Cardiac fibroblast (primary cell): ENCODE measurements at regions not wholly inside any gene's neighbourhood (a gene's known extent, or its start where the extent isn't known, plus 50 kb on each side); places are given as distances from the start of the nearest gene placed in this dataset.
A peak's percentile ranks its signal among the peaks of the same experiment; 100 is the strongest.
"Not testable (repeated sequence)": the region's sequence is repeated elsewhere in the genome, so short reads cannot be mapped to it uniquely, and the experiment has no call there.

Experiments
- DNase-seq, 2 donors: peaks; one replicate each; pipeline versions ENCODE4 v3.0.0 to v3.0.0-alpha.2; 2010; ENCODE audit warnings: low read depth in 2 of 2
- H3K4me3 ChIP-seq, 2 donors: replicated peaks in 1 of 2; 1 replicate in 1 of 2; 2 replicates in 1 of 2; pipeline ENCODE4 v1.5.1; 2011; ENCODE audit warnings: low read depth in 2 of 2, low read length in 2 of 2, mild to moderate bottlenecking in 2 of 2, moderate library complexity in 1 of 2
- TF ChIP-seq, protein P1 (sequence below): IDR thresholded peaks from one replicate; pipeline ENCODE4 v1.5.1; 2011; ENCODE audit warnings: low read depth, mild to moderate bottlenecking, low read length, inconsistent platforms

DNA sequence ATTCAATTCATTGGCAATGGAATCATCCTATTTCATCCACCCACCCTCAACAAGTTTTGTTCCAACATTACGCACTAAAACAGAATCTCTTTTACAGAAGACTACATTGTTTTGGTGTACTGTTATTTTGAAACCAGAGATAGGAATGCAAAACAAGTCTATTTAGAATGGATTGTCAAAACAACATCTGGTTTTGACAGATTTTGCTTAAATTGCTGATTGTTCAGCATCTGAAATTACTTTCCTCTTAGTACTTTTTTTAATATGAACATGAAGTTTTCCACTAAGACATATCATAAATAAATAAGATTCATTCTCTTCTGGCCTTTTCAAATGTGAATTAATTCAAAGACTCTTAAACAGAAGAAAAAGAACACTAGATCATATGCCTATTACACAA, 323.9 kb upstream of the TFPI start:
- DNase-seq = no peak
- TF ChIP-seq, protein P1, sequence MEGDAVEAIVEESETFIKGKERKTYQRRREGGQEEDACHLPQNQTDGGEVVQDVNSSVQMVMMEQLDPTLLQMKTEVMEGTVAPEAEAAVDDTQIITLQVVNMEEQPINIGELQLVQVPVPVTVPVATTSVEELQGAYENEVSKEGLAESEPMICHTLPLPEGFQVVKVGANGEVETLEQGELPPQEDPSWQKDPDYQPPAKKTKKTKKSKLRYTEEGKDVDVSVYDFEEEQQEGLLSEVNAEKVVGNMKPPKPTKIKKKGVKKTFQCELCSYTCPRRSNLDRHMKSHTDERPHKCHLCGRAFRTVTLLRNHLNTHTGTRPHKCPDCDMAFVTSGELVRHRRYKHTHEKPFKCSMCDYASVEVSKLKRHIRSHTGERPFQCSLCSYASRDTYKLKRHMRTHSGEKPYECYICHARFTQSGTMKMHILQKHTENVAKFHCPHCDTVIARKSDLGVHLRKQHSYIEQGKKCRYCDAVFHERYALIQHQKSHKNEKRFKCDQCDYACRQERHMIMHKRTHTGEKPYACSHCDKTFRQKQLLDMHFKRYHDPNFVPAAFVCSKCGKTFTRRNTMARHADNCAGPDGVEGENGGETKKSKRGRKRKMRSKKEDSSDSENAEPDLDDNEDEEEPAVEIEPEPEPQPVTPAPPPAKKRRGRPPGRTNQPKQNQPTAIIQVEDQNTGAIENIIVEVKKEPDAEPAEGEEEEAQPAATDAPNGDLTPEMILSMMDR = no peak
- no peak overlapping the region for H3K4me3 ChIP-seq

DNA sequence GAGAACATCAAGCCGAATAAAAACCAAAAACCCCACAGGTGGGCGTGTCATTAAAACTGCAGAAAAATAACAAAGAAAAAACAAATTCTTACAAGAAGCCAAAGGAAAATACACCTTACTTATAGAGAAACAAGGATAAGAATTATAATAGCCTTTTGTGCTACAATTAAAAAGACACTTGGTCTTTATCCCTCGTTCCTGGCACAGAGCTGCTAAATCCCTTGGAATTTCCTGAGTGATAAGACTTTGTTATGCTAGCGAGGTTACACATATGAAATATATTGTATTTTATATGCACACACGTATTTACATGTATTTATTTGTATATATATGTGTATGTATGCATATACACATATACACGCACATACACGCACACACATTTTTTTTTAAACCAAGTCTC, 325.3 kb upstream of the TFPI start:
- TF ChIP-seq, protein P1 = no peak
- DNase-seq = peak in 1 of 2 donors; percentile 7
- no peak overlapping the region for H3K4me3 ChIP-seq

DNA sequence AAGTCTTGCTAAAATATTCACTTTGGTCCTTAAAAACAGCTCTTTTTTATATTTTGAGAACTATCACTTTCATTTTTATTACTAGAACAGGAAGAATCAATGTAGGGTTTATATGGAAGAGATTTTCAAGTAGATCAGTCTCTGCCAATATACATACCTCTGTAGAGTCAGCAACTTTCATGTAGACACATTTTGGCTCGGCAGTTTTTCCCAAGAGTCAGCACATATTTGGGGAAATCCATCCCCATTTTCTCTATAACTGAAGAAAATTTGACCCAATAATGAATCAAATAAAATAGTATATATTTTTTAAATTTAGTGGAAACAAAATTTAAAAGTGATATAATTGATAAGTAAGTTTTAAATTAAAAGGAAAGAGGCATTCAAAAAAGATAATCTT, 329.8 kb upstream of the TFPI start:
- no peak overlapping the region for H3K4me3 ChIP-seq
- TF ChIP-seq, protein P1 = no peak
- DNase-seq = no peak

DNA sequence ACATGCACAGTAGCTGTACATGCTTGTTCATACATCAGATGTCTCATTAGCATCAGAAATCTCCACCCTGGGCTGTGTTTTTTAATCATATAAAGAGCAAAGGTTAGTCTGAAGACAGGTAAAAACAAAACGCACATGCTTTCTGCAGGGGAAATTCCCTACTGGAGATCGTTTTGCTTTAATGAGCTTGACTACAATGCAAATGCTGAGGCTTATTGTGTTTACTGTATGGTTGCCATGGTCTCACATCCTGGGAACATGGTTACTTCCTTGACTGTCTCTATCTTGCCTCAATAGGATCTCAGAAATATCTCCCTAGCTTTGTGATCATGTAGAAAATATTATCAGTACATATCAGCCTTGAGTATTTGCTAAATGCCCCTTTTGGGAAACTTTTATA, 336.5 kb upstream of the TFPI start:
- H3K4me3 ChIP-seq = no peak overlapping the region
- TF ChIP-seq, protein P1 = no peak
- DNase-seq = no peak

DNA sequence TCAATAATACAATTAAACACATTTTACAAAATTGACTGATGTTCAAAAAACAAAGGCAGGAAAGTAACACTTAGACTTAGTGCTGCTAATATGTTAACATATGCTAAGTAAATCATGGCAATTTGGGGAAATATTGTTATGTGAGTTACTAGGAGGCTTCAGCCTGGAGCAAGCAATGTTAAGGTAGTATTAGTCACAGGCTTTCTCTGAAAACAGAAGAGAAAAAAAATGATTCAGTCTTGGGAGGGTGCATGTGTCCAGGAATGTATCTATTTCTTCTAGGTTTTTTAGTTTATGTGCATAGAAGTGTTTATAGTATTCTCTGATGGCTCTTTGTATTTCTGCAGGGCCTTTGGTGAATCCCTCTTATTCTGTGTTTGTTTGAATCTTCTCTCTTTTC, 345.8 kb upstream of the TFPI start:
- TF ChIP-seq, protein P1 = no peak
- peak in 1 of 2 donors; percentile 30 for DNase-seq
- H3K4me3 ChIP-seq = no peak overlapping the region

DNA sequence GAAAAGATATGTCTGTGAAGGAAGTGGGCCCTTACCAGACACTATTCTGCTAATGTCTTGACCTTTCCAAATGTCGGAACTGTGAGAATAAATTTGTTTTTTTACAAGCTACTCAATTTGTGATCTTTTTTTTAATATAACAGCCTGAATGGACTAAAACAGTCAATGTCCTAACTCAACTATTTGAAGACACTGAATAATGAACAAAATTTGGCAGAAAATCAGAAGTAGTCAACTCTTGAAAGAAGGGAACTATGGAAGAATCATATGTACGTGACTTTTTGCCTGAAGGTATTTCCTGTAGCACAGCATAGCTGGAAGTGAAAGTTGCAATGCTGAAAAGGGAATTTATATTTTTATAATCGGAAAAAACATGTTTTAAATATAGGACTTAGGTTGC, 351.8 kb upstream of the TFPI start:
- DNase-seq = no peak
- no peak overlapping the region for H3K4me3 ChIP-seq
- TF ChIP-seq, protein P1 = no peak

DNA sequence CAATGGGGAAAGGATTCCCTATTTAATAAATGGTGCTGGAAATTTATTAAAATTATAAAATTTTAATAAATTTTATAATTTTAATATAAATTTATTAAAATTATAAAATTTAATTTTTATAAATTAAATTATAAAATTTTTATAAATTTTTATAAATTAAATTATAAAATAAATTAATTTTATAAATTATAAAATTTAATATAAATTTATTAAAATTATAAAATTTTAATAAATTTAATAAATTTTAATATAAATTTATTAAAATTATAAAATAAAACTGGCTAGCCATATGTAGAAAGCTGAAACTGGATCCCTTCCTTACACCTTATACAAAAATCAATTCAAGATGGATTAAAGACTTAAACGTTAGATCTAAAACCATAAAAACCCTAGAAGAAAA, 356.7 kb upstream of the TFPI start:
- not testable (repeated sequence) for H3K4me3 ChIP-seq, DNase-seq

DNA sequence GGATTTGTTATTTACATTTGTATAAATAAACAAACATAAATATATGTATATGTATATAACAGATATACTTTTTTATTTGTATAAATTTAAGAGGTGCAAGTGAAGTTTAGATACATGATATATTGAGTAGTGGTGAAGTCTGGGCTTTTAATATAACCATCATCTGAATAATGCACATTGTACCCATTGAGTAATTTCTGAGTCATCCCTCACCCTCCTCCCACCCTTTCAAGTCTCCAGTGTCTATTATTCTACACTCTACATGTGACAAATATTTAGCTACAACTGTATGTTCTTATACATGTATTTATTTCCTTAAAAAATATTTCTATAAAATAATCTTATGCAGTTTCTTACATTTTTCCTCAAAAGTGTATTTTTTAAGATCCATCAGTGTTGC, 358.7 kb upstream of the TFPI start:
- DNase-seq = peak in 1 of 2 donors; percentile 33
- H3K4me3 ChIP-seq = no peak overlapping the region
- TF ChIP-seq, protein P1 = no peak
